HG02840 (cell line): ENCODE measurements at regions not wholly inside any gene's neighbourhood (a gene's known extent, or its start where the extent isn't known, plus 50 kb on each side); places are given as distances from the start of the nearest gene placed in this dataset.
"Not testable (repeated sequence)": the region's sequence is repeated elsewhere in the genome, so short reads cannot be mapped to it uniquely, and the experiment has no call there.

Source experiments
- ATAC-seq: cut with Tn5 transposase; IDR thresholded peaks from one replicate; pipeline ENCODE4 v1.9.1; 2021; ENCODE audit warnings: mild to moderate bottlenecking, moderate library complexity, moderate number of reproducible peaks; ENCODE audit not compliant: unreplicated experiment, low FRiP score

- no peak for ATAC-seq
These were observed 658.0 kb upstream of the MDGA2 start for GRCh38 chr14:48333221-48333920.

GRCh38 chr14:48331421-48331820 is 656.0 kb upstream of the MDGA2 start:
- ATAC-seq = no peak

- ATAC-seq = no peak
These were observed 650.1 kb upstream of the MDGA2 start for GRCh38 chr14:48325486-48325885.

GRCh38 chr14:48323665-48324064 is 648.3 kb upstream of the MDGA2 start:
- no peak for ATAC-seq

- ATAC-seq = no peak
These were observed 644.4 kb upstream of the MDGA2 start for GRCh38 chr14:48319823-48320222.

- ATAC-seq = no peak
These were observed 629.3 kb upstream of the MDGA2 start for GRCh38 chr14:48304729-48305128.

- ATAC-seq = no peak
These were observed 614.3 kb upstream of the MDGA2 start for GRCh38 chr14:48289701-48290100.

- ATAC-seq = not testable (repeated sequence)
These were observed 609.8 kb upstream of the MDGA2 start for GRCh38 chr14:48285217-48285616.

GRCh38 chr14:48275301-48275700 is 599.9 kb upstream of the MDGA2 start:
- ATAC-seq = no peak

GRCh38 chr14:48274826-48275225 is 599.4 kb upstream of the MDGA2 start:
- ATAC-seq = no peak

GRCh38 chr14:48267926-48268325 is 592.5 kb upstream of the MDGA2 start:
- ATAC-seq = not testable (repeated sequence)

- not testable (repeated sequence) for ATAC-seq
These were observed 590.8 kb upstream of the MDGA2 start for GRCh38 chr14:48266201-48266600.

- no peak for ATAC-seq
These were observed 586.0 kb upstream of the MDGA2 start for GRCh38 chr14:48261436-48261835.

- ATAC-seq = not testable (repeated sequence)
These were observed 585.2 kb upstream of the MDGA2 start for GRCh38 chr14:48260394-48261295.

- not testable (repeated sequence) for ATAC-seq
These were observed 584.5 kb upstream of the MDGA2 start for GRCh38 chr14:48259876-48260275.

GRCh38 chr14:48259232-48259631 is 583.8 kb upstream of the MDGA2 start:
- ATAC-seq = not testable (repeated sequence)

GRCh38 chr14:48258703-48259102 is 583.3 kb upstream of the MDGA2 start:
- ATAC-seq = not testable (repeated sequence)

GRCh38 chr14:48253020-48253419 is 577.6 kb upstream of the MDGA2 start:
- no peak for ATAC-seq

GRCh38 chr14:48251290-48251689 is 575.9 kb upstream of the MDGA2 start:
- no peak for ATAC-seq

GRCh38 chr14:48250575-48250974 is 575.2 kb upstream of the MDGA2 start:
- ATAC-seq = no peak

GRCh38 chr14:48247977-48248376 is 572.6 kb upstream of the MDGA2 start:
- no peak for ATAC-seq

GRCh38 chr14:48243900-48244299 is 568.5 kb upstream of the MDGA2 start:
- no peak for ATAC-seq
